ENCODE measurements at regions not wholly inside any gene's neighbourhood (a gene's known extent, or its start where the extent isn't known, plus 50 kb on each side); places are given as distances from the start of the nearest gene placed in this dataset.

- TF ChIP-seq MAX (IDR thresholded peaks at IDR 0.05) (no peak), CTCF (IDR thresholded peaks at IDR 0.05 in 2 of 3, conservative IDR thresholded peaks at IDR 0.05 in 1 of 3; ENCODE audit: borderline replicate concordance in 1 of 3, insufficient read depth in 1 of 3, low read depth in 2 of 3, low read length in 2 of 3) (no peak), POLR2A (IDR thresholded peaks at IDR 0.05; ENCODE audit: borderline replicate concordance, extremely low read depth, insufficient read depth, insufficient read length) (no peak), ATF3 (IDR thresholded peaks at IDR 0.05) (no peak), ZFX (IDR thresholded peaks at IDR 0.05) (no peak), CEBPB (IDR thresholded peaks at IDR 0.05; ENCODE audit: low read depth) (no peak), JUND (IDR thresholded peaks at IDR 0.05) (no peak), TCF7L2 (IDR thresholded peaks at IDR 0.05; ENCODE audit: borderline replicate concordance, extremely low read depth, insufficient read depth, insufficient read length) (no peak), ELF1 (IDR thresholded peaks at IDR 0.05; ENCODE audit: borderline replicate concordance, low read depth) (no peak)
Observed at GRCh38 chr18:79582978-79583377, 96.6 kb upstream of the CTDP1 start.
